Gastroesophageal sphincter (tissue), 3 donors: ENCODE measurements at regions not wholly inside any gene's neighbourhood (a gene's known extent, or its start where the extent isn't known, plus 50 kb on each side); places are given as distances from the start of the nearest gene placed in this dataset.

Experiments
- POLR2A ChIP-seq, 2 donors: fragments of 450-650 bp; IDR thresholded peaks; one replicate each; pipeline ENCODE4 v1.6.1; 2017; ENCODE audit warnings: antibody characterized with exemption in 2 of 2, mild to moderate bottlenecking in 2 of 2, moderate library complexity in 1 of 2
- POLR2AphosphoS5 ChIP-seq: sonication (generic); formaldehyde crosslinking; IDR thresholded peaks from one replicate; pipeline ENCODE4 v1.6.1; 2017; ENCODE audit warnings: antibody characterized with exemption
- TF ChIP-seq, protein P1 (sequence below), 4 experiments: fragments of 200-600 bp in 2 of 4; fragments of 450-650 bp in 2 of 4; sonication (generic) in 1 of 4; IDR thresholded peaks; one replicate each; pipeline ENCODE4 v1.5.1; 2017 to 2019; ENCODE audit warnings: antibody characterized with exemption in 4 of 4, mild to moderate bottlenecking in 2 of 4, moderate library complexity in 2 of 4

DNA sequence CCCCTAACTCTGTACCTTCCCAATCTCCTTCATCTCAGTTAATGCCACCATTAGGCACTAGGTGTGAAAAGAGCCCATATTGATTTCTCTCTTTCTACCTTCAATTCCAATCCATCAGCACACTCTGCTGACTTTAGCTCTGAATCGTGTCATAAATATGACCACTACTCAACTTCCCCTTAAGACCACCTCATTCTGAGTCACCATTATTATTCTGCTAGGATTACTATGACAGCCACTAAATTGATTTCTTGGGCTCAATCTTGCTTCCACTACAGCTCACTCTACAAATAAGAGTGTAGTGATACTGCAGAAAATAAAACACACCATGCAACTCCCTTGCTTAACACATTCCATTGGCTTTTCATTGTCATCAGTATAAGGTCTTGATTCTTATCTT lies 1449.0 kb upstream of the FLRT2 start:
- TF ChIP-seq, protein P1, sequence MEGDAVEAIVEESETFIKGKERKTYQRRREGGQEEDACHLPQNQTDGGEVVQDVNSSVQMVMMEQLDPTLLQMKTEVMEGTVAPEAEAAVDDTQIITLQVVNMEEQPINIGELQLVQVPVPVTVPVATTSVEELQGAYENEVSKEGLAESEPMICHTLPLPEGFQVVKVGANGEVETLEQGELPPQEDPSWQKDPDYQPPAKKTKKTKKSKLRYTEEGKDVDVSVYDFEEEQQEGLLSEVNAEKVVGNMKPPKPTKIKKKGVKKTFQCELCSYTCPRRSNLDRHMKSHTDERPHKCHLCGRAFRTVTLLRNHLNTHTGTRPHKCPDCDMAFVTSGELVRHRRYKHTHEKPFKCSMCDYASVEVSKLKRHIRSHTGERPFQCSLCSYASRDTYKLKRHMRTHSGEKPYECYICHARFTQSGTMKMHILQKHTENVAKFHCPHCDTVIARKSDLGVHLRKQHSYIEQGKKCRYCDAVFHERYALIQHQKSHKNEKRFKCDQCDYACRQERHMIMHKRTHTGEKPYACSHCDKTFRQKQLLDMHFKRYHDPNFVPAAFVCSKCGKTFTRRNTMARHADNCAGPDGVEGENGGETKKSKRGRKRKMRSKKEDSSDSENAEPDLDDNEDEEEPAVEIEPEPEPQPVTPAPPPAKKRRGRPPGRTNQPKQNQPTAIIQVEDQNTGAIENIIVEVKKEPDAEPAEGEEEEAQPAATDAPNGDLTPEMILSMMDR (IDR thresholded peaks at IDR 0.05): no peak
- no peak for TF ChIP-seq POLR2A (IDR thresholded peaks at IDR 0.05)
- TF ChIP-seq POLR2AphosphoS5: no peak
